Astrocyte of the cerebellum (primary cell): ENCODE measurements at regions not wholly inside any gene's neighbourhood (a gene's known extent, or its start where the extent isn't known, plus 50 kb on each side); places are given as distances from the start of the nearest gene placed in this dataset.

Experiments
- DNase-seq: peaks from one replicate; pipeline ENCODE4 v3.0.0-alpha.2; 2011; ENCODE audit warnings: low read depth
- H3K4me3 ChIP-seq: 2 replicates; pipeline ENCODE4 v1.5.1; 2011; ENCODE audit warnings: mild to moderate bottlenecking, low read depth, low read length, moderate library complexity
- in situ Hi-C: cut with HindIII; loops from 2 replicates; pipeline ENCODE4 v1.10.0; 2017; ENCODE audit warnings: low sequenced_read_pairs
- TF ChIP-seq, protein P1 (sequence below): IDR thresholded peaks from 2 replicates; pipeline ENCODE4 v1.5.1; 2012; ENCODE audit warnings: low read length, low read depth, moderate library complexity, mild to moderate bottlenecking; ENCODE audit errors: missing control alignments

DNA sequence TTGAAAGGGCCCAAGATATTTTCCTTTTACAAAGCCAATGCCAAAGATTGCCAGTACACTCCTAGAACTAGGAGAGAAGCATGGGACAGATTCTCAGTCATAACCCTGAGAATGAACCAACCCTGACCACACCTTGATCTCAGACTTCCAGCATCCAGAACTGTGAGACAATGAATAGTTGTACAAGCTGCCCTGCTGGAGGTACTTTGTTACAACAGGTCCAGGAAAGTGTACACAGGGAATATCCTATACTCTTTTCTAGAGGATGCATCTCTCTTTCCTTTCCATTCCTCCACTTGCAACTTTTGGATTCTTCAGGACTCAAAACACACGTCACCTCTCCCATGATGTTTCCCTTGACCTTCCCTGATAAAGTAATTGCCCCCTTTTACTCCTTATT is 325.7 kb downstream of the RFC3 start:
- DNase-seq: no peak
- in situ Hi-C loops: no loop called here
- H3K4me3 ChIP-seq: no peak overlapping the region
- TF ChIP-seq, protein P1, sequence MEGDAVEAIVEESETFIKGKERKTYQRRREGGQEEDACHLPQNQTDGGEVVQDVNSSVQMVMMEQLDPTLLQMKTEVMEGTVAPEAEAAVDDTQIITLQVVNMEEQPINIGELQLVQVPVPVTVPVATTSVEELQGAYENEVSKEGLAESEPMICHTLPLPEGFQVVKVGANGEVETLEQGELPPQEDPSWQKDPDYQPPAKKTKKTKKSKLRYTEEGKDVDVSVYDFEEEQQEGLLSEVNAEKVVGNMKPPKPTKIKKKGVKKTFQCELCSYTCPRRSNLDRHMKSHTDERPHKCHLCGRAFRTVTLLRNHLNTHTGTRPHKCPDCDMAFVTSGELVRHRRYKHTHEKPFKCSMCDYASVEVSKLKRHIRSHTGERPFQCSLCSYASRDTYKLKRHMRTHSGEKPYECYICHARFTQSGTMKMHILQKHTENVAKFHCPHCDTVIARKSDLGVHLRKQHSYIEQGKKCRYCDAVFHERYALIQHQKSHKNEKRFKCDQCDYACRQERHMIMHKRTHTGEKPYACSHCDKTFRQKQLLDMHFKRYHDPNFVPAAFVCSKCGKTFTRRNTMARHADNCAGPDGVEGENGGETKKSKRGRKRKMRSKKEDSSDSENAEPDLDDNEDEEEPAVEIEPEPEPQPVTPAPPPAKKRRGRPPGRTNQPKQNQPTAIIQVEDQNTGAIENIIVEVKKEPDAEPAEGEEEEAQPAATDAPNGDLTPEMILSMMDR: no peak

DNA sequence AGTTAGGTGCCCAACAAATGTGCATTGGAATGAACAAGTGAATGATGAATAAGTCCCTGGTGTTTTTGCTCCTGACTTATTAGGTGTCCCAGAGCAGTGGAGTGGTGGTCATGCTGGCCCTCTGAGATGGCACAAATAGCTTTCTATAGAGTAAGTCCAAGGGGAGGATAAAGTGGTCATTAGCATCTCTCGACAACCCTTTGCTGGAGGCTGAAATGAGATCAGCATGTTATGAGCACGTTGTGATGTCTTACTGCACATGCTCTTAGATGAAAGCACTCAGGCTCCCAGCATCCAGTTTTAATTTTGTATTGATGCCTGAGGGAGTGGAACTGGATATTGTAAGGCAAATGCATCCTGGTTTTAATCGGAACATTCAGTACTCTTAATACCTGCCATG is 326.2 kb downstream of the RFC3 start:
- TF ChIP-seq, protein P1: no peak
- no peak for DNase-seq
- H3K4me3 ChIP-seq: no peak overlapping the region
- in situ Hi-C loops: no loop called here

DNA sequence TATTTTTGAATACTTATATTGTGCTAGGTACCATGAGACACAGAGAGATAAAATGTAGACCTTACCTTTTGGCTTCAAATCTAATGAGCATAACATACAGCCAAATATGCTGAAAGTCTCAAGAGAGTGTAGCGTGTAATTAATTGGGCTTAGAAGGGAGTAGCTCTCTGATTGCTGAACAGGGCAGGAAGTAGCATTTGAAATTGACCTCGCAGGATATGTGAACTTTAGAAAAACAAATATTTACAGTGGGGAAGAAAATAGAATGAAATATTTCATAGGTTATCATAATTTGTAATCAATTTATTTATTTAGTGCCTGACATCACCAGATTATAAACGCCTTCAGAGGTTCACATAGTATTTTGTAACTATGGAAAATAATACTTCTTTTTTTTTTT is 327.1 kb downstream of the RFC3 start:
- no peak overlapping the region for H3K4me3 ChIP-seq
- DNase-seq: no peak
- in situ Hi-C loops: no loop called here
- TF ChIP-seq, protein P1: no peak

DNA sequence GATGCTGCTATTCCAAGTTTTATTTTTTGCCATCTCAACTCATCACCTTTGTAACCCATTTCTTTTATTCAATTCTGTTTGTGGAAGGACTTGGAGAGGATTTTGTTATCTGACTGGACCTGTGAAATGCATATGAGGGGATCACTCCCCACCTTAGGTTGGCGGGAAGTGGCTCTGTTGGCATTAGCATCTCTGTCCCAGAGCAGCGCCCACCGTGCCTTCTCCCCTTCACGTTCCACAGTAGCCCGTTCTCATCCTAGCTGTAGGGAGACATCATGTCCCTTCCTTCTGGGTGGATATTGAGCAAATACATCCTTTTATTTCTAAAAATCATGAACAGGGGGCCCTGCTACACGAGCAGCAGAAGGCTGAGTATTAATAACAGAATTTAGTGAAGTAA is 330.4 kb downstream of the RFC3 start:
- in situ Hi-C loops: no loop called here

DNA sequence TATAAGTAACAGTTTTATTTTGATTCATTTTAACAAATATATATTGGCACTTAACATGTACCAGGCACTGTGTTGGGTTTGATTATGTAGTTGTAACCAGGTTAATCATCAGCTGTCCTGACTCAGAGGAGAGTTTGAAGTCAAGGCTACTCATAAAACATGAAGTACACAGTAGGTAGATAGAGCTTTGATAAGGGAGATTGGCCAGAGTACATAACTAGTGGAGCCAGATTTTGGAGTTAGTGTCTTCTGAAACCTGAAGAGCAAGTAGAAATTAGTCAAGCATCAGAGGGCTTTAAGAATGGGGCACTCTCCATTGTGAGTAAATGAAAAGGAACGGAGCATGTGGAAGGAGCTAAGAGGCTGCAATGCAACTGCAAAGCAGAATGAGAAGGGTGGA is 333.9 kb downstream of the RFC3 start:
- no peak for DNase-seq
- TF ChIP-seq, protein P1: no peak
- in situ Hi-C loops: no loop called here
- H3K4me3 ChIP-seq: no peak overlapping the region

More for the DNA sequence above, 330.4 kb downstream of the RFC3 start:
- H3K4me3 ChIP-seq: no peak overlapping the region
- no peak for DNase-seq
- TF ChIP-seq, protein P1: no peak

DNA sequence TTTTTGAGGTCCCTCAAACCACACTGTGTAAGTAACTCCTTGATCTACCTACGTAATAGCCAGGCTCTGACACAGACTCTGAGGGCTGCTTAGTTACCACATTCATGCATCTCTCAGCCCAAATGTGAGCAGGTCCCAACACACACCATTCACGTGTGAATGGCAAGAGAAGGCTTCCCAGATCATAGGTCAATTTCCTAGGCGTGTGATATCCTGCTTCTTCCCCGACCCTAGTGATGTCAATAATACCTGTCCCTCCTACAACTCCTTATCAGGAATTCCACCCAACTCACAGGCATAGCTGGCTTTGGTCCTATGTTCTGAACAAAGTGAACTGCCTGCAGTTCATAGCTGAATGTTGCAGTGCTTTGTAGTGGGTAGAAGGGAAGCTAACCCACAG is 334.5 kb downstream of the RFC3 start:
- H3K4me3 ChIP-seq: no peak overlapping the region
- DNase-seq: no peak
- TF ChIP-seq, protein P1: no peak
- in situ Hi-C loops: no loop called here

DNA sequence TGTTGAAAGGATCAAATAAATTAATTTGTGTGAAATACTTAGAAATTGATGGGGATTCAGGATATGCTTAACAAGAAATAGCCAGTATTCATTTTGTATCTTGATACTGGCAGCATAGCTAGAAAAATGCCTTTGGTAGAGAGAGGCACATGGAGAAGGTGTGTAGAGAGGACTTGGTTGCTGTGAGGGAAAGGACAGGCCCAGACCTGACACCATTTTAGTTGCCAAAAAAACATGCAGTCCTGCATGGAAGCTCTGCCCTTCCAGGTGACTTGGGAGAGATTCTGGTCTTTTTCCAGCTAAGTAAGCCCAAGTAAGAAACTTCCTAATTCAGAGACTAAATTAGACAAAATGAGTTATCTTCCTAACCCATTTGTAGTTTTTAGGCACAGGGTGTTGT is 335.0 kb downstream of the RFC3 start:
- TF ChIP-seq, protein P1: no peak
- in situ Hi-C loops: no loop called here
- no peak for DNase-seq

More for the DNA sequence above, 335.0 kb downstream of the RFC3 start:
- no peak overlapping the region for H3K4me3 ChIP-seq
